OCI-LY3 (cell line): ENCODE measurements at regions not wholly inside any gene's neighbourhood (a gene's known extent, or its start where the extent isn't known, plus 50 kb on each side); places are given as distances from the start of the nearest gene placed in this dataset.

ENCODE experiments used
- EZH2phosphoT487 ChIP-seq: fragments of 200-600 bp; shearing (Covaris generic); IDR thresholded peaks from 2 replicates; pipeline ENCODE4 v1.6.1; 2018; ENCODE audit warnings: antibody characterized with exemption, mixed run types, low read depth
- TF ChIP-seq, protein P1 (sequence below): fragments of 200-600, 300-600 bp; sonication (generic); IDR thresholded peaks from 2 replicates; pipeline ENCODE4 v1.5.1; 2014; ENCODE audit warnings: antibody characterized with exemption, low read length, low read depth

DNA sequence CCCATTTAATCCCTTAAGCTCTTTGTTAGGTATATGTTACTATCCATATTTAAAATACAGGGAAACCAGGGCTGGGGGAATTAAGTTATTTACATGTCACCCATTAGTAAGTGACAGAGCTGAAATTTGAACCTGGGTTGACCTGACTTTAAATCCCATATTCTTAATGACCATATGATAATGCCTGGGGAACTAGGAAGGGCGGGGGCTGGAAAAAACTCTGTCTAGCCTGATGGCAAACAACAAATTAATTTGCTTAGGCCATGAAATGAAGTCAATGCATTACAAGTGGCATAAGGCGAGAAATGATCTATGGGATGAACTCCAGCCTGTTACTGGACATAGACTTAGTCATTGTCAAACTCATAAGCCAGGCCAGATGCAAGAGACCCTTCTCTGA is 325.7 kb upstream of the WWC1 start:
- TF ChIP-seq, protein P1, sequence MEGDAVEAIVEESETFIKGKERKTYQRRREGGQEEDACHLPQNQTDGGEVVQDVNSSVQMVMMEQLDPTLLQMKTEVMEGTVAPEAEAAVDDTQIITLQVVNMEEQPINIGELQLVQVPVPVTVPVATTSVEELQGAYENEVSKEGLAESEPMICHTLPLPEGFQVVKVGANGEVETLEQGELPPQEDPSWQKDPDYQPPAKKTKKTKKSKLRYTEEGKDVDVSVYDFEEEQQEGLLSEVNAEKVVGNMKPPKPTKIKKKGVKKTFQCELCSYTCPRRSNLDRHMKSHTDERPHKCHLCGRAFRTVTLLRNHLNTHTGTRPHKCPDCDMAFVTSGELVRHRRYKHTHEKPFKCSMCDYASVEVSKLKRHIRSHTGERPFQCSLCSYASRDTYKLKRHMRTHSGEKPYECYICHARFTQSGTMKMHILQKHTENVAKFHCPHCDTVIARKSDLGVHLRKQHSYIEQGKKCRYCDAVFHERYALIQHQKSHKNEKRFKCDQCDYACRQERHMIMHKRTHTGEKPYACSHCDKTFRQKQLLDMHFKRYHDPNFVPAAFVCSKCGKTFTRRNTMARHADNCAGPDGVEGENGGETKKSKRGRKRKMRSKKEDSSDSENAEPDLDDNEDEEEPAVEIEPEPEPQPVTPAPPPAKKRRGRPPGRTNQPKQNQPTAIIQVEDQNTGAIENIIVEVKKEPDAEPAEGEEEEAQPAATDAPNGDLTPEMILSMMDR: no peak
- no peak for TF ChIP-seq EZH2phosphoT487
